NCI-H1417 (cell line): ENCODE measurements at regions not wholly inside any gene's neighbourhood (a gene's known extent, or its start where the extent isn't known, plus 50 kb on each side); places are given as distances from the start of the nearest gene placed in this dataset.

Experiments
- DNase-seq, 3 experiments: peaks; one replicate each; lab custom pipeline; 2025; lab: John Stamatoyannopoulos, UW

DNA sequence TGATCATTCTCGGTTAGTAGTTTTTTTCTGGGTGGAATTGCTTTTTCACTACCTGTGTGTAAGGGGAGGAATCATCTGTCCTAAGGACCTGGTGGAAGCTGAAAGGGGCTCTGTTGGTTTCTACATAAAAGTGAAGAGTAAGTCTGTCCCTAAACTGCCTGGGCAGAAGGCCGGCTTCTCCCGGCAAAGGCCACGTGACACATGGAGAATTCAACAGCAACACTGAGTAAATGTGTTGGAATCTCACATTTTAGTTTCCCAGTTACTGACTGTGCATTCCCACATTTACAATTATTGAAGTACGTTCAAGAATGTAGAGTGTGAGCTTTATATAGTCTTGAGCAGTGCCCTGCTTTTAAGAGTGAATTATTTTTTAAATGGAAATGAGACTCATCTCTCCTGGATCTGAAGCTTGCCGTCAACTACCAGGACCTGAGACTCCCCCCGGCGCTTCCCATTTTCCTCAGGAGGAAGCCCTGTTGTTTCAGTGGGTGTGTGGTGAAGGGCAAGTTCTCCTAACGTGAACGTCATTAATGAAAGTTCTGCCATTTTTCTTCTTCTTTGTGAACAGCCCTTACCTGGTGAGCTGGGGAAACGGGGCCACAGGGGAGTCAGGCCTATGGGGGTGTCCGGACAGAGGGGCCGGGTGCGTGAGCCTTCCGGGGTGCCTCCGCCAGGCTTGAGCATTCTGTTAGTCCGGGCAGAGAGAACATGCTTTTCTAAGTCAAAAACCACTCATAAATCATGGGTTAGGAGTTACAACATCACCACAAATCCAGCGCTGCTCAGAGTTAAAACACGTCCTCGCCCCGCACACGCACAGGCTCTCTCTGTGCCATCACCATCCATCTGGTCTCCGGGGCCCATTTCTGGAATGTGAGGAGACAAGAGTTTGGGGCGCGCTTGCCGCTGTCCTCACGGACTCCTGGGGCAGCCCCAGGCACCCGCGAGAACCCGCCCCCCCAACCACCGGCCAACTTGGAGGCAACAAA lies 56.6 kb upstream of the SMOC2 start:
- no peak for DNase-seq

DNA sequence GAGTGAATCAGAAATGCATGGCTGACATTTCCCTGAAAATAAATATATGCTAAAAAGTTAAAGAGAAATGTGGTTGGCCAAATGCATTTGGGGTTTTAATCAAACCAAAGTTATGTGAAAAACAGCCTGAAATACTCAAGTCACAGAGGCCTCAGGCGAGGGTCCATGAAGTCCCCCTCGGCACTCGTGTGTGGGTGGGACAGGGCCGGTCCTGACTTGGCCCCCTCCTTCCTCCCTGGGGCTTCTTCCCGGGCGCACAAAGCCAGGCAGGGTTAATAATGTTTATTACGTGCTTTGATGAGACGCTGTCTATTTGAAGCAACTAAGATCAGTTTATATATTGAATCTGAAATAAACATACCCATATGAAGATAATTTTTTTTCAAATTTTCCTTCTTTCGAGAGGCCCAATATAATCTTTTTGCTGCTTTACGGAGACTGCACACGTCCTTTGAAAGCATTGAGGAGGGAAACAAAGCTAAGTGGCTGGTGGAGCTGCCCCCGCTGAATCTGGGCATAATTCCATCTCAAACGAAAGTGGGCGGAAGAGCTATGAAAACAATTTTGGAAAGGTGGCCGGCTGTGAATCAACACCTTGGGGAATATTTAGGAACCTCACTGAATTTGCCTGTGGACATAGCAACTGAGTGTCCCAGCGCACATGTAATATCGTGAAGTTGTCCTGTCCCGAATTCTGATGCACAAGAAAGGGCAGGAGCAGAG lies 55.8 kb upstream of the SMOC2 start:
- DNase-seq, result peak in 1 of 3 experiments; percentile 28

DNA sequence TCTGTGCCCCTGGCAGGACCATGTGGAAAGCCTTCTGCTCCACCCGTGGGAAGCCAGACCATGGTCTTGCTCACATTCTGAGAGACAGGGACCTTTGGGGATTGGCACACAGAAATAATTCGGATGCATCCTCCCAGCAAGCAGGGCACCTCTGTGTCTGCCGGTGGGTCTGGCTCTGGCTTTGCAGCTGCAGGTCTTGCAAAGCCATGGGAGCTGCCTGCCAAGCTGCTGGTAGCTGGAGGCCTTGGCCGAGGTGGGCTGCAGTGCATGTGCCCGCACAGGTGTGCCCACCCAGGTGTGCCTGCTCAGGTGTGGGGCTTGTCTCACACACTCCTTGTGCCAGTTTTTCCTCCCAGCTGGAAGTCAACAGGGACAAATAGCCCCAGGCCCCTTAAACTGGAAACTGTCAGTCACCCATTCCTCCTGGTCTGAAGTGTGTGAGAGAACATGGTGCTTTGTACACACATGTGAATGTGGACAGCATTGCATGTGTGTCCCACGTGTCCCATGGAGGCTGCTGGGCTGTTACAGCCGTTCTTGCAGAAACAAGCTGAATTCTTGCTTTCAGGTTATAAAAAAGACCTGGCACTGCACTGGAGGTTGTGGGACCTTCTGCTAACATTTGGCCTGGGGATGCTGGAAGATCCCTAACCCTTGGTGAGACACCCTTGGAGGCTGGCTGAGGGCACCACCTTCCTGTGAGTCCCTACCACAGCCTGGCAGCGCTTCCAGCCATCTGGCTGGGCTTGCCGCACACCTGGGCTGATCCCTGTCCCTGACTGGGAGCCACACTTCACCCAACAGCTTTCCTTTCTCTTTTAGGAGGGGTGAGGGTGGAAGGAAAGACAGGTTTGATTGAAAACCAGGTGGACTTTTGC lies 54.9 kb upstream of the SMOC2 start:
- DNase-seq, result peak in 1 of 3 experiments; percentile 56

DNA sequence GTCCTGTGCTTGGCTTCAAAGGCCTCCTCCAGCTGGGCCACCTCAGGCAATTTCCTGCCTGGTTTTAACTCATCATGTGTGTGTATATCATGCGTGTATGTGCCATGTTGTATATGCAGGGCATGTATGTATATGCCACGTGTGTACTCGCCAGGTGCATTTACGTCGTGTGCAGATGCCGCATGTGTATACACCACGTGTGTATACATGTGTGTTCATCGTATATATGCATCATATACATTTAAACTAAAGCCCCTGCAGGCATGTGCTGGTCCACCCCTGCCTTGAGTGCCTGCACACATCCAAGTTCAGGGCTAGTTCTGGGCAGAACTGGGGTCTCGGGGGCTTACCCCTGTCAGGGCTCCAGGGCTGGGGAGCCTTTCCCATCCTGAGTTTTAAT lies 54.0 kb upstream of the SMOC2 start:
- DNase-seq, result no peak

DNA sequence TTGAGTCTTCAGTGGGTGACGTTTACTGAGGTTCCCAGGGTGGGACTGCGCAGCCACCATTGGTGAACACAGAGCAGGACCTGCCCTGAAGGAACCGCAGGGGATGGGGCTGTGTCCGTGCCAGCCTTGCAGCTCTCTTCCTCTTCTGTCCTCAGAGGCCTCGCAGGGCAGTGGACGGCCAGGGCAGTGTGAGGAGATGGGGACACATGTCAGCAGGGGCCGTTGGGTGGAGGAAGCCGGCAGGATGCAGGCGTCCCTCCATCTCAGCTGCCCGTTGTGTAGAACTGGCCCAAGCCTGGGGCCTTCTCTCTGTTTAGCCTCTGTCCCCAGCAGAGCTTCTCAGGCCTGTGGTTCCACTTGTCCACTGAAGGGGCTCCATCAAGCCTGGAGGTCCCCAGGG lies 53.6 kb upstream of the SMOC2 start:
- no peak for DNase-seq

DNA sequence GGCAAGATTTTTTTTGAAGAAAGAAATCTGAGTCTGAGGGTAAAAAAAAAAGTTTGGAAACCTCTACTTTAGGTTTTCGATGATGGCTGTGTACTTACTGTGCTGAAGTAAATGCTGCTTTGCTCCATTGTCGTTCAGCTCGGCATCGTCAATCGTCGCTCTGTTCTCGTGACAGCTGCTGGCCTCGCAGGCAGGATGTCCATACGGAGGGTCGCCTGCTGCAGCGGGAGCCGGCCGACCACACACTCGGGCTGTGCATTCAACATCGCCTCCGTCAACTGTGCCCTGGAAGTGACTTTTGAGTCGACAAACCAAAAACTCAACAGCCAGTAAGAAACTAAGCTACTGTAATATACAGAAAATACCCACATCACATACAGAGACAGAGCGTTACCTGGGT lies 53.1 kb upstream of the SMOC2 start:
- DNase-seq, result peak in 1 of 3 experiments; percentile 49

DNA sequence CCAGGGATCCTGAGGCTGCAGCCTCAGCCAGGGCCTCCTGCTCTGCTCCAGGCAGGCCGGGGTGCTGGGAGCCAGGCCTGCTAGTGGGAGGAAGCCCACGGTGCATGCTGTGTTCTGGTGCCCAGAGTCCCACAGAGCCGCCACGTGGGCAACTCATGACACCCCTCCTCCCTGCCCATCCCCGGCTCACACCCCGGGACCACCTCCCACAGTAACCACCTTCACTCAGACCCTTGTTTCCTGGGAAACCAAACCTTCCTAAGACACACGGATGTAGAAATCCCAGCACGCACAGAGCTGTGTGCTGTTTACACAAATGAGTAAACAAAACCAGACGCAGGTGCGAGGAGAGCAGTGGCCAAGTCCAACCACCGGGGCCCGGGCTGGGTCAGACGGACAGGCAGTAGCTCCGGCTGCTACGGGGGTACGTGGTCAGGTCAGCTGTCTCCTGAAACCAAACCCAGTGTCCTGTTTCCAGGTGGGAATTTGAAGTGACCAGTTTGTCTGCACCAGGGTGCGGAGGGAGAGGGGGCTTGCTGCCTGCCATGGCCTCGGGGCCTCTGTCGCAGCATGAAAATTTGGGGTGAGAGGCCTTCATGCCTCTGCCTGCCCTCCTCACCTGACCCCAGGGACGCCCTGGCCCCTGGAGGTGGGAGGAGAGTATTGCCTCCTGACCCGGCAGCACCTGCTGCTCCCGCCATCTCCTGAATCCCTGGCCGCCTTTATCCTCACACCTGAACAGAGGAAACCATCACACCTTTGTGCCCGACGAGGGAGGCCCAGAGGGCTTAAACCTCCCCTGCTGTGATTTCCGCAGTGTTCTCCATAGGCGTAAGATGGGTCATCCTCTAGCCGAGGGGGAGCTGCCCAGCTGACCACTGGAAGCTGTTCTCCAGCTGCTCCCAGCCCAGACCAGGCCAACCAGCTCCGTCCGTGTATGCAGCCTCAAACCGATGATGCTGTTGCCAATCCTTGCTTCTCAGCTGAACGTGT lies 52.0 kb upstream of the SMOC2 start:
- DNase-seq, result peak in 2 of 3 experiments; percentile 88 to 96

DNA sequence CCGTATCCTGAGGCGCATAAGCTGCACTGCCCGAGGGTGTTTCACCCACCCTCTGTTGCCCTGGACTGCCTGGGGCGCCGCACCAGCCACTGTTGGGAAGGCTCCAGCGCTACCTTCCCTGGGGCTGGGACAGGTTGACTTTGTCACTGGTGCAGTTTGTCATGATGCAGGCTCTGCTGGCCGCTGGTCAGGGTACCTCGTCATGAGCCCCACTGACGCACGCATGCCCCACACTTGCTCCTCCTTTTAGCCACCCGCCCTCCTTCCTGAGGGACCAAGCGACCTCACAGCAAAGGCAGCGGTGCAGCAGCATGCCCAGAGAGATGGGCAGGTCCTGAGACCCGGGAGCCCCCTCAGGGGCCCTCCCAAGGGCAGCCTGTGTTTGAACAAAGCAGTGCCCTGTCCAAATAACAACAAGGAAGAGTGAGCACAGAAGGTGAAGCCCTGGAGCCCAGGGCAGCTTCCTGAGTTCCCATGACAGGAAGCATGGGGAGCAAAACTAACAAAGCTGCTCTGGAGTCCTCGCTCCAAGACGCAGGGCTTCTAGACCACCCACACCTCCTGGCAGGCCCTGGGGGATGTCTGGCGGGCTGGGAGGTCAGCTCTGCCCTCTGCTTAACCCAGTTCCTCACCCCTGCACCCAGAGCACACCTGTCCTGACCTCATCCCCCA lies 50.1 kb upstream of the SMOC2 start:
- DNase-seq, result no peak
